ENCODE measurements at regions not wholly inside any gene's neighbourhood (a gene's known extent, or its start where the extent isn't known, plus 50 kb on each side); places are given as distances from the start of the nearest gene placed in this dataset.

DNA sequence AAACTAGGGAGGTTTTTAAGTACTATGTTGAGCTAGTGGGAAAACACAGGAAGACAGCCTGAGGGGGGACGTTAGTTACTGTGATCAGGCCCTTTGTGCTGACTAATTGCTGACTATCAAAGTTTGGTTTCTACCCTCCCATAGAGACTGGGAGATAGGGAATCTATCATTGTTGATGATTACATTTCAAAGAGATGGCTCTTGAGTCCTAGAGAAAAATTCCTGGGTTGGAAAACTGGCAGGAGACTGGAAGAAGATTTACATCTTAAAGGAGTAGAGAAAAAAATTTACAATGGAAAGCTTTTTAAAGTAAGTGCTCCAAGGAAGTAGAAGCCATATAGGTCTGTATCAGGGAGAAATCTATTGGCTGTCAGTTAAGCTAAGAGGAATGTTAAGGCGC is 522.0 kb upstream of the KLHL1 start:
- DNase-seq (ENCODE audit: low read depth, low spot score) = no peak
- no peaks in the 10 kb centered on the region for H3K9me3 ChIP-seq (ENCODE audit: control insufficient read depth, insufficient read depth, low read length)
- POLR2A ChIA-PET = no interaction called here

GRCh38 chr13:70623239-70623638 is 515.0 kb upstream of the KLHL1 start:
- no peaks in the 10 kb centered on the region for H3K27me3 ChIP-seq (ENCODE audit: control insufficient read depth, insufficient read depth, low read length)
- TF ChIP-seq, protein P1, sequence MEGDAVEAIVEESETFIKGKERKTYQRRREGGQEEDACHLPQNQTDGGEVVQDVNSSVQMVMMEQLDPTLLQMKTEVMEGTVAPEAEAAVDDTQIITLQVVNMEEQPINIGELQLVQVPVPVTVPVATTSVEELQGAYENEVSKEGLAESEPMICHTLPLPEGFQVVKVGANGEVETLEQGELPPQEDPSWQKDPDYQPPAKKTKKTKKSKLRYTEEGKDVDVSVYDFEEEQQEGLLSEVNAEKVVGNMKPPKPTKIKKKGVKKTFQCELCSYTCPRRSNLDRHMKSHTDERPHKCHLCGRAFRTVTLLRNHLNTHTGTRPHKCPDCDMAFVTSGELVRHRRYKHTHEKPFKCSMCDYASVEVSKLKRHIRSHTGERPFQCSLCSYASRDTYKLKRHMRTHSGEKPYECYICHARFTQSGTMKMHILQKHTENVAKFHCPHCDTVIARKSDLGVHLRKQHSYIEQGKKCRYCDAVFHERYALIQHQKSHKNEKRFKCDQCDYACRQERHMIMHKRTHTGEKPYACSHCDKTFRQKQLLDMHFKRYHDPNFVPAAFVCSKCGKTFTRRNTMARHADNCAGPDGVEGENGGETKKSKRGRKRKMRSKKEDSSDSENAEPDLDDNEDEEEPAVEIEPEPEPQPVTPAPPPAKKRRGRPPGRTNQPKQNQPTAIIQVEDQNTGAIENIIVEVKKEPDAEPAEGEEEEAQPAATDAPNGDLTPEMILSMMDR (IDR thresholded peaks at IDR 0.05; ENCODE audit: low read depth, low read length) = 0 out of 2 replicates have a peak, but pooled peaks have one; percentile 30
- CTCF ChIA-PET = no interaction called here
- H3K27ac ChIP-seq (ENCODE audit: low read depth, low read length) = no peak overlapping the region
- H3K9me3 ChIP-seq (ENCODE audit: control insufficient read depth, insufficient read depth, low read length) = no peaks in the 10 kb centered on the region
- H3K4me3 ChIP-seq (ENCODE audit: low read depth, low read length) = no peak overlapping the region
- no peak for DNase-seq (ENCODE audit: low read depth, low spot score)
- POLR2A ChIA-PET = no interaction called here

More for the DNA sequence above, 522.0 kb upstream of the KLHL1 start:
- H3K27ac ChIP-seq (ENCODE audit: low read depth, low read length) = no peak overlapping the region
- CTCF ChIA-PET = no interaction called here
- TF ChIP-seq, protein P1 (IDR thresholded peaks at IDR 0.05; ENCODE audit: low read depth, low read length) = no peak
- no peaks in the 10 kb centered on the region for H3K27me3 ChIP-seq (ENCODE audit: control insufficient read depth, insufficient read depth, low read length)
- H3K4me3 ChIP-seq (ENCODE audit: low read depth, low read length) = no peak overlapping the region

GRCh38 chr13:70622796-70623195 is 514.5 kb upstream of the KLHL1 start:
- TF ChIP-seq, protein P1 (IDR thresholded peaks at IDR 0.05; ENCODE audit: low read depth, low read length) = no peak
- no peaks in the 10 kb centered on the region for H3K27me3 ChIP-seq (ENCODE audit: control insufficient read depth, insufficient read depth, low read length)
- POLR2A ChIA-PET = no interaction called here
- no peak overlapping the region for H3K27ac ChIP-seq (ENCODE audit: low read depth, low read length)
- DNase-seq (ENCODE audit: low read depth, low spot score) = no peak
- CTCF ChIA-PET = interaction anchor here (0.9 kb wide), 1 partner anchor 343 kb away, joined by 3 read pairs; no protein-coding TSS in a partner anchor
- no peak overlapping the region for H3K4me3 ChIP-seq (ENCODE audit: low read depth, low read length)
- H3K9me3 ChIP-seq (ENCODE audit: control insufficient read depth, insufficient read depth, low read length) = no peaks in the 10 kb centered on the region

GRCh38 chr13:70619936-70620335 is 511.7 kb upstream of the KLHL1 start:
- H3K9me3 ChIP-seq (ENCODE audit: control insufficient read depth, insufficient read depth, low read length) = no peaks in the 10 kb centered on the region
- DNase-seq (ENCODE audit: low read depth, low spot score) = no peak
- H3K4me3 ChIP-seq (ENCODE audit: low read depth, low read length) = no peak overlapping the region
- no peak overlapping the region for H3K27ac ChIP-seq (ENCODE audit: low read depth, low read length)
- TF ChIP-seq, protein P1 (IDR thresholded peaks at IDR 0.05; ENCODE audit: low read depth, low read length) = no peak
- ChIA-PET CTCF (no interaction called here), POLR2A (no interaction called here)
- no peaks in the 10 kb centered on the region for H3K27me3 ChIP-seq (ENCODE audit: control insufficient read depth, insufficient read depth, low read length)

GRCh38 chr13:70616847-70617246 is 508.6 kb upstream of the KLHL1 start:
- Histone ChIP-seq H3K27me3 (ENCODE audit: control insufficient read depth, insufficient read depth, low read length) (no peaks in the 10 kb centered on the region), H3K4me3 (ENCODE audit: low read depth, low read length) (no peak overlapping the region), H3K9me3 (ENCODE audit: control insufficient read depth, insufficient read depth, low read length) (no peaks in the 10 kb centered on the region), H3K27ac (ENCODE audit: low read depth, low read length) (no peak overlapping the region)
- ChIA-PET POLR2A (no interaction called here), CTCF (no interaction called here)
- no peak for DNase-seq (ENCODE audit: low read depth, low spot score)
- TF ChIP-seq, protein P1 (IDR thresholded peaks at IDR 0.05; ENCODE audit: low read depth, low read length) = no peak
